ENCODE measurements at regions not wholly inside any gene's neighbourhood (a gene's known extent, or its start where the extent isn't known, plus 50 kb on each side); places are given as distances from the start of the nearest gene placed in this dataset.

- no peaks in the 10 kb centered on the region for H3K4me1 Mint-ChIP-seq
- TF ChIP-seq, protein P1, sequence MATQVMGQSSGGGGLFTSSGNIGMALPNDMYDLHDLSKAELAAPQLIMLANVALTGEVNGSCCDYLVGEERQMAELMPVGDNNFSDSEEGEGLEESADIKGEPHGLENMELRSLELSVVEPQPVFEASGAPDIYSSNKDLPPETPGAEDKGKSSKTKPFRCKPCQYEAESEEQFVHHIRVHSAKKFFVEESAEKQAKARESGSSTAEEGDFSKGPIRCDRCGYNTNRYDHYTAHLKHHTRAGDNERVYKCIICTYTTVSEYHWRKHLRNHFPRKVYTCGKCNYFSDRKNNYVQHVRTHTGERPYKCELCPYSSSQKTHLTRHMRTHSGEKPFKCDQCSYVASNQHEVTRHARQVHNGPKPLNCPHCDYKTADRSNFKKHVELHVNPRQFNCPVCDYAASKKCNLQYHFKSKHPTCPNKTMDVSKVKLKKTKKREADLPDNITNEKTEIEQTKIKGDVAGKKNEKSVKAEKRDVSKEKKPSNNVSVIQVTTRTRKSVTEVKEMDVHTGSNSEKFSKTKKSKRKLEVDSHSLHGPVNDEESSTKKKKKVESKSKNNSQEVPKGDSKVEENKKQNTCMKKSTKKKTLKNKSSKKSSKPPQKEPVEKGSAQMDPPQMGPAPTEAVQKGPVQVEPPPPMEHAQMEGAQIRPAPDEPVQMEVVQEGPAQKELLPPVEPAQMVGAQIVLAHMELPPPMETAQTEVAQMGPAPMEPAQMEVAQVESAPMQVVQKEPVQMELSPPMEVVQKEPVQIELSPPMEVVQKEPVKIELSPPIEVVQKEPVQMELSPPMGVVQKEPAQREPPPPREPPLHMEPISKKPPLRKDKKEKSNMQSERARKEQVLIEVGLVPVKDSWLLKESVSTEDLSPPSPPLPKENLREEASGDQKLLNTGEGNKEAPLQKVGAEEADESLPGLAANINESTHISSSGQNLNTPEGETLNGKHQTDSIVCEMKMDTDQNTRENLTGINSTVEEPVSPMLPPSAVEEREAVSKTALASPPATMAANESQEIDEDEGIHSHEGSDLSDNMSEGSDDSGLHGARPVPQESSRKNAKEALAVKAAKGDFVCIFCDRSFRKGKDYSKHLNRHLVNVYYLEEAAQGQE (IDR thresholded peaks at IDR 0.05; ENCODE audit: unreplicated experiment), result no peak
- TF ChIP-seq ZNF114 (CRISPR knock-in tag; IDR thresholded peaks at IDR 0.05) (no peak), STAT1 (IDR thresholded peaks at IDR 0.05; ENCODE audit: unreplicated experiment) (no peak)
- Histone ChIP-seq H3K79me2 (replicated peaks; ENCODE audit: insufficient read depth) (no peaks in the 10 kb centered on the region), H3K27me3 (ENCODE audit: insufficient read depth) (no peaks in the 10 kb centered on the region), H3K4me2 (no peak overlapping the region), H4K20me1 (replicated peaks; ENCODE audit: insufficient read depth) (no peaks in the 10 kb centered on the region), H3K4me3 (no peak overlapping the region), H3K27ac (ENCODE audit: low read depth) (no peak overlapping the region), H3K36me3 (ENCODE audit: insufficient read depth) (no peaks in the 10 kb centered on the region), H3K9me2 (ENCODE audit: insufficient read depth) (no peaks in the 10 kb centered on the region), H3K4me1 (ENCODE audit: insufficient read depth) (no peaks in the 10 kb centered on the region), H3F3A (replicated peaks; ENCODE audit: low read depth) (no peaks in the 10 kb centered on the region), H2AFZ (no peak overlapping the region)
- no peak overlapping the region for H3K4me3 Mint-ChIP-seq
- no peaks in the 10 kb centered on the region for H3K36me3 Mint-ChIP-seq (ENCODE audit: low read depth)
- H3K9me3 Mint-ChIP-seq, result no peaks in the 10 kb centered on the region
- DNase-seq (ENCODE audit: low spot score), result no peak
- no peaks in the 10 kb centered on the region for H3K27me3 Mint-ChIP-seq (ENCODE audit: insufficient read depth, low read depth, poor library complexity)
- no peak for ATAC-seq
- no peak overlapping the region for H3K27ac Mint-ChIP-seq
Observed at GRCh38 chr6:128641703-128642102, 121.3 kb upstream of the PTPRK start.

DNA sequence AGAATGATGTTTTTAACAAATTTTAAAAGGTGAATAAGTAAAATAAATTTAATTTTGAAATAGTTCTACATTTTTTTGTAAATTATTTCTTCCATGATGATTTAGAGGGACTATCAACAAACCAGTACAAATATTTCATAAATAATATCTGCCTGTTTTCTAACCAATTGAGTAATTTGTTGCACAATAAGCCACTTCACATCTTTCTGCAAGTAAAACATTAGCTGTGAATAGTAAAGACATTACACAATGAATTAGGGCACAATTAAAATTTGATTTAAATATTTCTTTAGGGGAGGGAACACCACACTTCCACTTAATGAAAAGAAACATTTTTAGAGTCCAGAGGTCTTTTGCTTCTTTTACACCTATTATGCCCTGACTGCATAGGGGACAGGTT, 118.4 kb upstream of the PTPRK start:
- ATAC-seq (no peak), DNase-seq (ENCODE audit: low spot score) (no peak)
- Histone ChIP-seq H3K9me2 (ENCODE audit: insufficient read depth) (no peaks in the 10 kb centered on the region), H4K20me1 (replicated peaks; ENCODE audit: insufficient read depth) (no peaks in the 10 kb centered on the region), H2AFZ (peak overlapping the region; percentile 79; the same call in 1 of the 2 replicates), H3K36me3 (ENCODE audit: insufficient read depth) (no peaks in the 10 kb centered on the region), H3K4me3 (no peak overlapping the region), H3K79me2 (replicated peaks; ENCODE audit: insufficient read depth) (no peaks in the 10 kb centered on the region), H3F3A (replicated peaks; ENCODE audit: low read depth) (no peaks in the 10 kb centered on the region), H3K27ac (ENCODE audit: low read depth) (no peak overlapping the region), H3K4me2 (no peak overlapping the region), H3K4me1 (ENCODE audit: insufficient read depth) (no peaks in the 10 kb centered on the region), H3K27me3 (ENCODE audit: insufficient read depth) (no peaks in the 10 kb centered on the region)
- TF ChIP-seq NANOG (IDR thresholded peaks at IDR 0.05; ENCODE audit: borderline replicate concordance) (no peak), EZH2phosphoT487 (IDR thresholded peaks at IDR 0.05; ENCODE audit: unreplicated experiment) (no peak), POLR2AphosphoS5 (IDR thresholded peaks at IDR 0.05; ENCODE audit: low read depth) (no peak), JUNB (IDR thresholded peaks at IDR 0.05; ENCODE audit: unreplicated experiment) (no peak)
- Mint-ChIP-seq H3K27me3 (ENCODE audit: insufficient read depth, low read depth, poor library complexity) (no peaks in the 10 kb centered on the region), H3K36me3 (ENCODE audit: low read depth) (no peaks in the 10 kb centered on the region), H3K27ac (no peak overlapping the region), H3K9me3 (no peaks in the 10 kb centered on the region), H3K4me3 (no peak overlapping the region), H3K4me1 (no peaks in the 10 kb centered on the region)

DNA sequence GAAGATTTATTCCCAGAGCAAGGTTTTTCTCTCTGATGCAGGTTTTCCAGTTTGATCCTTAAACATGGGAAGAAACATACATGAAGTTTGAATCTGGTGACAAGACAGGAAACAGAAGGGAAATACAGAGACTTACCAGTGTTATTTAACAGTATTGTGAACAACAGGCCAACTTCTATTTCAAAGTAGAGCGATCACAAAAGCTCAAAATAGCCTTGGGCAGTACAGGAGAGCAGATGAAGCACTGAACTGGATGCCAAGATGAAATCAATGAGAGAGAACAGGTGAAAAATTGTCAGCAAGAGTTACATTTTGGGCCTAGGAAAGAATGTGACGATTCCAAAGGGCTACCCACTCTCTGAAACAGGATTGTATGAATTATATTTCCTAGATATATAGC, 114.8 kb upstream of the PTPRK start:
- DNase-seq (ENCODE audit: low spot score) (no peak), ATAC-seq (no peak)
- Histone ChIP-seq H3K9me2 (ENCODE audit: insufficient read depth) (no peaks in the 10 kb centered on the region), H3K27me3 (ENCODE audit: insufficient read depth) (no peaks in the 10 kb centered on the region), H3K4me2 (no peak overlapping the region), H3F3A (replicated peaks; ENCODE audit: low read depth) (no peaks in the 10 kb centered on the region), H2AFZ (no peak overlapping the region), H3K4me1 (ENCODE audit: insufficient read depth) (no peaks in the 10 kb centered on the region), H3K79me2 (replicated peaks; ENCODE audit: insufficient read depth) (no peaks in the 10 kb centered on the region), H3K27ac (ENCODE audit: low read depth) (no peak overlapping the region), H3K36me3 (ENCODE audit: insufficient read depth) (no peaks in the 10 kb centered on the region), H3K4me3 (no peak overlapping the region), H4K20me1 (replicated peaks; ENCODE audit: insufficient read depth) (no peaks in the 10 kb centered on the region)
- Mint-ChIP-seq H3K36me3 (ENCODE audit: low read depth) (no peaks in the 10 kb centered on the region), H3K4me3 (no peak overlapping the region), H3K4me1 (no peaks in the 10 kb centered on the region), H3K9me3 (no peaks in the 10 kb centered on the region), H3K27me3 (ENCODE audit: insufficient read depth, low read depth, poor library complexity) (no peaks in the 10 kb centered on the region), H3K27ac (no peak overlapping the region)
- TF ChIP-seq, protein P2, sequence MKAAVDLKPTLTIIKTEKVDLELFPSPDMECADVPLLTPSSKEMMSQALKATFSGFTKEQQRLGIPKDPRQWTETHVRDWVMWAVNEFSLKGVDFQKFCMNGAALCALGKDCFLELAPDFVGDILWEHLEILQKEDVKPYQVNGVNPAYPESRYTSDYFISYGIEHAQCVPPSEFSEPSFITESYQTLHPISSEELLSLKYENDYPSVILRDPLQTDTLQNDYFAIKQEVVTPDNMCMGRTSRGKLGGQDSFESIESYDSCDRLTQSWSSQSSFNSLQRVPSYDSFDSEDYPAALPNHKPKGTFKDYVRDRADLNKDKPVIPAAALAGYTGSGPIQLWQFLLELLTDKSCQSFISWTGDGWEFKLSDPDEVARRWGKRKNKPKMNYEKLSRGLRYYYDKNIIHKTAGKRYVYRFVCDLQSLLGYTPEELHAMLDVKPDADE (IDR thresholded peaks at IDR 0.05), result no peak

Data from GM23338 (cell line).